ENCODE measurements at regions not wholly inside any gene's neighbourhood (a gene's known extent, or its start where the extent isn't known, plus 50 kb on each side); places are given as distances from the start of the nearest gene placed in this dataset.

DNA sequence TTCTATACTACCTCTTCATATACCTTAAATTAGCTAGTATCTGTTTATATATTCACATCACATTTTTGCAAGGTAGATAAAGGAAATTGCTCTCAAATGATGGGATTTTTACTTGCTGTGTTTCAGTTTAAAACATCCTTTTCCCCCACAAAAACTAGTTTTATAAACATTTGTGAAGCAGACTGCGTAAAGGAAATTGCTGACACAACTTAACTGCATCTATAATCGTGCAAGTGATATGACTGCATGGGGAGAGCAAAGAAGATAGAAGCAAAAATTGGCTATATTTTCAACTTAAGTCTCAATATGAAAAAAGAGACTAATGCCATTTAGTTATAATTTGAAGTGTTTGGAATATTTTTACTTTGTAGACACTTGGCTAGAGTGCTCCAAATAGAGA lies 385.2 kb downstream of the C4orf33 start:
- DNase-seq (ENCODE audit: low read depth), result no peak
- no peaks in the 10 kb centered on the region for H3K4me1 ChIP-seq (ENCODE audit: control insufficient read depth, insufficient read depth, low read length)
- H3K27me3 ChIP-seq (replicated peaks; ENCODE audit: control insufficient read depth, insufficient read depth, low read length), result no peaks in the 10 kb centered on the region
- H3K9me3 ChIP-seq (ENCODE audit: control insufficient read depth, low read length), result peaks cover 3% of the 10 kb centered on the region
- H3K36me3 ChIP-seq (ENCODE audit: control insufficient read depth, insufficient read depth, low read length, severe bottlenecking), result no peaks in the 10 kb centered on the region
- no peak overlapping the region for H3K9ac ChIP-seq (ENCODE audit: low read length)
- H3K4me3 ChIP-seq (ENCODE audit: low read length), result no peak overlapping the region

DNA sequence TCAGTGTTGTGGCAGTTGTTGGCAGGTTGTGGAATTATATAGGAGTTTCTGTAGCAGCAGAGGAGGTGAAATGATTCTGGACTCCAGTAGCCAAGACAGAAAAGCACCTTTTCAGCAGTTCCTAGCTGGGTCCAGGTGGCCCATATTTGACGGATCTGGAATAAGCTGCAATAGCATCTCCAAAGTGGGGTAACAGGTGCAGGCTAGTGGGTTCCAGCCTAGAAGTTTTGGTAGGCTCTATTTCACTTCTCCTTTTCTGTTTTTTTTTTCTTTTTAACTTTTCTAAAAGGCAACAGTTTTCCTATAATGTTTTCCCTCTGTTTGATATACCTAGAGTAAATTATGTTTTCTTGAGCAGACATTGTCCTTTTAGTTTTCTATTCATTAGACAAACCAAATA lies 392.5 kb downstream of the C4orf33 start:
- H3K27me3 ChIP-seq (replicated peaks; ENCODE audit: control insufficient read depth, insufficient read depth, low read length), result no peaks in the 10 kb centered on the region
- H3K36me3 ChIP-seq (ENCODE audit: control insufficient read depth, insufficient read depth, low read length, severe bottlenecking), result no peaks in the 10 kb centered on the region
- no peak for DNase-seq (ENCODE audit: low read depth)
- no peaks in the 10 kb centered on the region for H3K4me1 ChIP-seq (ENCODE audit: control insufficient read depth, insufficient read depth, low read length)
- H3K9ac ChIP-seq (ENCODE audit: low read length), result no peak overlapping the region
- H3K9me3 ChIP-seq (ENCODE audit: control insufficient read depth, low read length), result no peaks in the 10 kb centered on the region
- H3K4me3 ChIP-seq (ENCODE audit: low read length), result no peak overlapping the region

DNA sequence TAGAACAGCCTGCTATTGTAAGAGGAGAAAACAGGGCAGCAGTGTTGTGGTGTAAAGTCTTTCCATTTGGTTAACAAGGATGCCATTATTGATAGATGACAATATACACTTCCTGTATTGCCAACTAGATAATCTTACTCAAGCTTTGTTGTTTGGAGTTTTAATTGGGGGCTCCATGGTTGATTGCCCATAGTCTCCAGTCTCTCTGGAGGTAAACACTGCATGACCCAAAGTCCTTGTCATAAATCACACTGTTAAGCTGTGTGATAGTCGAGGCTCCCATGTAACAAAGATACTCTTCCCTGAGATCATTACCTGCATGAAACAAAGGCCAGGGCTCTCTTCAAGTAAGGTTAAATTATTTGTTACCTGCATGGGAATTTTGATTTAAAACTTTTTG lies 394.6 kb downstream of the C4orf33 start:
- Histone ChIP-seq H3K36me3 (ENCODE audit: control insufficient read depth, insufficient read depth, low read length, severe bottlenecking) (no peaks in the 10 kb centered on the region), H3K9ac (ENCODE audit: low read length) (no peak overlapping the region)

DNA sequence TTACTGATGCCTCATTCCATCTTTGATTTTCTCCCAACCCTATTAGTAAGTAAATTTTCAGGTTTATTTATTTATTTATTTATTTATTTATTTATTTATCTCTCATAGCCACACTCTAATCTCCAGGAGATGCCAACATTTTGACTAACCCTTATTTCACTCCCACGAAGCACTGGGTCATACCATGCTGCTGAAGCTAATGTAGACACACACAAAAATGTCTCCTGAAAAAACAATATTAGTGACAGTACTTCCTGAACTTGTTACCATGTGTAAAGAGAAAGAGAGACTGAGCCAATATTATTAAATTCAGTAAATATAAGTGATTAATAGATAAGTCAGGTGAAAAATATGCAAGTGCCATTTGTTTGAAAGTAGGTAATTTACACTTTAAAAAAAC lies 402.7 kb downstream of the C4orf33 start:
- DNase-seq (ENCODE audit: low read depth), result no peak
- Histone ChIP-seq H3K36me3 (ENCODE audit: control insufficient read depth, insufficient read depth, low read length, severe bottlenecking) (no peaks in the 10 kb centered on the region), H3K4me3 (ENCODE audit: low read length) (no peak overlapping the region), H3K9ac (ENCODE audit: low read length) (no peak overlapping the region), H3K9me3 (ENCODE audit: control insufficient read depth, low read length) (no peaks in the 10 kb centered on the region), H3K4me1 (ENCODE audit: control insufficient read depth, insufficient read depth, low read length) (no peaks in the 10 kb centered on the region), H3K27me3 (replicated peaks; ENCODE audit: control insufficient read depth, insufficient read depth, low read length) (no peaks in the 10 kb centered on the region)

More for the DNA sequence above, 394.6 kb downstream of the C4orf33 start:
- DNase-seq (ENCODE audit: low read depth), result no peak
- Histone ChIP-seq H3K27me3 (replicated peaks; ENCODE audit: control insufficient read depth, insufficient read depth, low read length) (no peaks in the 10 kb centered on the region), H3K4me3 (ENCODE audit: low read length) (no peak overlapping the region), H3K9me3 (ENCODE audit: control insufficient read depth, low read length) (no peaks in the 10 kb centered on the region), H3K4me1 (ENCODE audit: control insufficient read depth, insufficient read depth, low read length) (no peaks in the 10 kb centered on the region)

DNA sequence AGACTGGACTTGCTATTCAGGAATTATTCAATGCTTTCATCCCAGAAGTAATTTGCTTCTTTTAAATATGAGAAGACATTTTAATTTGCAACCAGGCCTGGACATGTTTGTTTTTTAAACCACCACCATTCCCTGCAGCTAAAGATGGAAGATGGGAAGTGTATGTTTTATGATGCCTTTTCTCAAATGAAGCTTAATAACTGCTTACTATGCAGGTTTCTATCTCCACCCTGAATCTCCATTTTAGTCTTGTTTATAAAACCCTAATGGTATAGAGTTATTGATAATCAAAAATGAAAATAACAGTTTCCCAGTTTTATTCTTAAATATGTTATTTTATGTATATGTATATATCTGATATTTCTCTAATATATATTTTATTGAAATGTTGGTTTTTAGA lies 418.9 kb downstream of the C4orf33 start:
- Histone ChIP-seq H3K4me1 (ENCODE audit: control insufficient read depth, insufficient read depth, low read length) (no peaks in the 10 kb centered on the region), H3K27me3 (replicated peaks; ENCODE audit: control insufficient read depth, insufficient read depth, low read length) (no peaks in the 10 kb centered on the region), H3K4me3 (ENCODE audit: low read length) (no peak overlapping the region), H3K36me3 (ENCODE audit: control insufficient read depth, insufficient read depth, low read length, severe bottlenecking) (no peaks in the 10 kb centered on the region), H3K9me3 (ENCODE audit: control insufficient read depth, low read length) (no peaks in the 10 kb centered on the region), H3K9ac (ENCODE audit: low read length) (no peak overlapping the region)
- DNase-seq (ENCODE audit: low read depth), result no peak

DNA sequence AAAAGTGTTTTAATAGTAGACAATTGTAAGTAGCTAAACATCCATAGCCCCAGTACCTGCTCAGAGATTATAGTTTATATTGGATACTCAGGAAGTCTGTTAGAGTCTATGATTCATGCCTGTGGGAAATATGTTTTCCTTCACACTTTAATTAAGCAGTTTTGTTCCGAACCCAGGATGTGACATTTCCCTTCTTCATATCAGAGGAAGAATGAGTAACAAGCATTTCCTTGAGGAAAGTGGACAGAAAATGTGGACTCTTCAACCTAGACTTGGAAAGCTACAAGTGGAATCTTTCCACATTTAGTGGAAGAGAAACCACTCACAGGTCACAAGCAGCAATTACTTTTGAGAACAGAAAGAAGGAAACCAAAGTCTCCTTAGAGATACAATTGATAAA lies 419.4 kb downstream of the C4orf33 start:
- H3K36me3 ChIP-seq (ENCODE audit: control insufficient read depth, insufficient read depth, low read length, severe bottlenecking), result no peaks in the 10 kb centered on the region
- no peak for DNase-seq (ENCODE audit: low read depth)
- no peaks in the 10 kb centered on the region for H3K27me3 ChIP-seq (replicated peaks; ENCODE audit: control insufficient read depth, insufficient read depth, low read length)
- H3K4me1 ChIP-seq (ENCODE audit: control insufficient read depth, insufficient read depth, low read length), result no peaks in the 10 kb centered on the region
- H3K9ac ChIP-seq (ENCODE audit: low read length), result no peak overlapping the region
- H3K4me3 ChIP-seq (ENCODE audit: low read length), result no peak overlapping the region
- no peaks in the 10 kb centered on the region for H3K9me3 ChIP-seq (ENCODE audit: control insufficient read depth, low read length)

DNA sequence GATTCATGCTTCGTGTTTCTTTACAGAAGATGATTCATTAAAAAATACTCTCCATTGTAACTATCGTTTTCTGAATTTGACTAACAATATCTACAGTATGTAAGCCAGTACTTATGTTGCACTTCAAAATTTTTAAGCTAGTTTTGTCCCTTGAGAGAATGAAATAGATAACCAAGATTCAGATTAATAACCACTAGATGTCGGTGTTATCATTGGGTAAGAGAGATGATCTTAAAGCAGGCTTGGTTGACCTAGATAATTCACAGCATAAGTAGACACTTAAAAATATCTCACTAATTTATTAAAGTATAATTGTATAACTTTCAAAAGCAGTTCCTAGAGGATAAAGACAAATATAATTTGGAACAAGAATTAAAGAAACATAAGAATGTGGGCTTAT lies 430.9 kb downstream of the C4orf33 start:
- Histone ChIP-seq H3K4me3 (ENCODE audit: low read length) (no peak overlapping the region), H3K27me3 (replicated peaks; ENCODE audit: control insufficient read depth, insufficient read depth, low read length) (no peaks in the 10 kb centered on the region), H3K36me3 (ENCODE audit: control insufficient read depth, insufficient read depth, low read length, severe bottlenecking) (no peaks in the 10 kb centered on the region), H3K9ac (ENCODE audit: low read length) (no peak overlapping the region), H3K4me1 (ENCODE audit: control insufficient read depth, insufficient read depth, low read length) (no peaks in the 10 kb centered on the region), H3K9me3 (ENCODE audit: control insufficient read depth, low read length) (no peaks in the 10 kb centered on the region)
- DNase-seq (ENCODE audit: low read depth), result peak; percentile 34

DNA sequence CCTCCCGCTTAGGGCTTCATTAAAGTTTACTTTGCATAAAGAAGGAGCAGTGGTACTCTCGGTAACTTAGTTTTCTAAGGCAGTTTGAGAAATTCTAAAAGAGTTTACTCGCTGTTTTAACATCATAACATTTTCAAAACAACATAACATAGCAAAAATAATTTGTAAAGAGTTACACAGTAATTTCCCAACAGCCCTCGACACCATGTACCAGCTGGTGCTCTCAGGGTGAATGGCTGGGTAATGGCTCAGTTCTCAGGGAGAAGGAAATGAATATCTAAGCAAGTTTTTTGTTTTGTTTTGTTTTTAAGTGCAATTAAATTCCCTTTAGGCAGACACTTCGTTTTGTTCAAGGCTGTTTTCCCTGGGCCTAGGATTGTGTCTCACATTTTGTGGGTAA lies 435.3 kb downstream of the C4orf33 start:
- H3K9me3 ChIP-seq (ENCODE audit: control insufficient read depth, low read length), result no peaks in the 10 kb centered on the region
- DNase-seq (ENCODE audit: low read depth), result no peak
- no peak overlapping the region for H3K9ac ChIP-seq (ENCODE audit: low read length)
- no peak overlapping the region for H3K4me3 ChIP-seq (ENCODE audit: low read length)
- no peaks in the 10 kb centered on the region for H3K36me3 ChIP-seq (ENCODE audit: control insufficient read depth, insufficient read depth, low read length, severe bottlenecking)
- peaks cover 2% of the 10 kb centered on the region for H3K4me1 ChIP-seq (ENCODE audit: control insufficient read depth, insufficient read depth, low read length)
- H3K27me3 ChIP-seq (replicated peaks; ENCODE audit: control insufficient read depth, insufficient read depth, low read length), result no peaks in the 10 kb centered on the region

DNA sequence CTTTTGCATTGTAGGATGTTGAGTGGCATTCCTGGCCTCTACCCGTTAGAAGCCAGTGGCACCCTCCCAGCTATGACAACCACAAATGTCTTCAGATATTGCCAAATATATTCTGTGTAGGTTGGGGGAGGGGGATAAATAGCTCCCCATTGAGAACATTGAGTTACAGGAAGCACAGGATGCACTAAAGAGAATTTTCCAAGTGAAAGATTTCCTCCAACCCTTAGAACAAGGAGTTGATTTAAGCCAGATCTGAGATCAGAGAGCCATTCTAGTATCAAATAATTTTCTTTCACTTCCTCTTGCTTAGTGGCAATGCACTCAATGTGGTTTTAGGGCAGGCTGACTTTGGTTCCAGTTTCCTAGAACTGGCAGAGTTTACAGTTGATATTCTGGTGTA lies 436.6 kb downstream of the C4orf33 start:
- Histone ChIP-seq H3K36me3 (ENCODE audit: control insufficient read depth, insufficient read depth, low read length, severe bottlenecking) (no peaks in the 10 kb centered on the region), H3K4me1 (ENCODE audit: control insufficient read depth, insufficient read depth, low read length) (peaks cover 2% of the 10 kb centered on the region), H3K4me3 (ENCODE audit: low read length) (no peak overlapping the region), H3K9ac (ENCODE audit: low read length) (no peak overlapping the region), H3K27me3 (replicated peaks; ENCODE audit: control insufficient read depth, insufficient read depth, low read length) (no peaks in the 10 kb centered on the region), H3K9me3 (ENCODE audit: control insufficient read depth, low read length) (no peaks in the 10 kb centered on the region)
- DNase-seq (ENCODE audit: low read depth), result no peak

DNA sequence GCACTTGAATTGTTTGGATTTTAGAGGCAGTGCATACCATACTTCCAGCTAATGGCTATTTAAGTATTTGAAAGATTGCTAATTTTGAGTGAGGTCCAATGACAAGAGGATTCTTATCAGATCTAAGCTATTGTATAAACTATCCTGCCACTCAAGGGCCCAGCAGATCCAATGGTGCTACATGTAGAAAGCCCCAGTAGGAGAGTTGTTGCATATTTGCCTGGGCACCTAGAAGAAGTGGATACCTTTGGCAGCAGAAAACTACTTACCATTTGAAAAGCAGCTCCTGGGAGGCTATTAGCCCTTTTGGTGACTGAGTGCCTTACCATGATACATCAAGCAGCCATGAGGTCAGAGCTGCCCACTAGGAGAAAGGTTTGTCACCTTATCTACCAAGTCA lies 447.3 kb downstream of the C4orf33 start:
- Histone ChIP-seq H3K9me3 (ENCODE audit: control insufficient read depth, low read length) (no peaks in the 10 kb centered on the region), H3K36me3 (ENCODE audit: control insufficient read depth, insufficient read depth, low read length, severe bottlenecking) (no peaks in the 10 kb centered on the region), H3K4me1 (ENCODE audit: control insufficient read depth, insufficient read depth, low read length) (peaks cover 6% of the 10 kb centered on the region), H3K9ac (ENCODE audit: low read length) (no peak overlapping the region), H3K4me3 (ENCODE audit: low read length) (no peak overlapping the region), H3K27me3 (replicated peaks; ENCODE audit: control insufficient read depth, insufficient read depth, low read length) (no peaks in the 10 kb centered on the region)
- DNase-seq (ENCODE audit: low read depth), result no peak

DNA sequence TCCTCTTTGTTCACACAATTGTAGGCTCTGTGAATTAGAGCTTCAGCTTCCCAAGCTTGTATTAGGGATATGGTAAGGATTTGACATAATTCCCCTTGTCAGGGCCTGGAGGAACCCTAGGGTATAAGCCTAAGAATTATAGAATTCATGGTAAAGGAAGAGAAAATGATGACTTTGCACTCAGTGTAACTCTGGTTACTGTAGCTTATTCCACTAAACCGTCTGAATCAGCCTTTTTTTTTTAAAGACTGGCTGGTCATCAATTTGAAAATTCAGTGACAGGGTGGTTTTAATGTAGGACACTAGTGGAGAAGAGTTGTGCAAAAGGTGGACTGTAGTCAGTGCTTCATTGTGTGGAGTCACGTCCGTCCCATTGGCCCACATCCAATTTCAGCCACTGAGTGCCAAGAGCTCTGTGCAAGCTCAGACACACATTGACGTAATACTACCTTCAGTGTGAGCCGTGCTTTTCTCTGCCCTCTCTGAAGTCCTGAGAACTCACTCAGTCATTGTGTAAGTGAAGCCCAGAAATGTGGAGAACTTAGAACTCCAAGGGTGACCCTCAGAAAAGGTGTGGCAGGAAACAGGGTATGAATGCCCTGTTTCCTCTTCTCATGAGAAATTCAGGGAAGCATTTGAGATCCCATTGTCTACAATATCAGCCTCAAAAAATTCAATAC lies 449.8 kb downstream of the C4orf33 start:
- Histone ChIP-seq H3K27me3 (replicated peaks; ENCODE audit: control insufficient read depth, insufficient read depth, low read length) (no peaks in the 10 kb centered on the region), H3K36me3 (ENCODE audit: control insufficient read depth, insufficient read depth, low read length, severe bottlenecking) (no peaks in the 10 kb centered on the region), H3K9me3 (ENCODE audit: control insufficient read depth, low read length) (no peaks in the 10 kb centered on the region)

DNA sequence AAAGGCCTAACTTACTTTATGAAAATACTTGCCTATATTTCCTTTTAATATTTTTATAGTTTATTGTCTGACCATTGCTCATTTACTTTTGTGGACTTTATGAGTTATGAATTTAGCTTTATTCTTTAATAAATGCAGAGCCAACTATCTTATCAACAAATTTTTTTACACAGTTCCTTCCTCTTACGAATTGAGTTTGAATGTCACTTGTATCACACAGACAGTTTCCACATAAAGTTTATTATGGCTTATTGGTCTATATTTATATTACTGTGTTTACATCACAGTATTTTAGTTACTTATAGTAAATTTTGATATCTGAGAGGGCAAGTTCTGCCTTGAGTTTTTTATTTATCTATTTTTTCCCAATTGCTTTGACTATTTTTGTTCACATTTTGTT lies 450.6 kb downstream of the C4orf33 start:
- no peaks in the 10 kb centered on the region for H3K27me3 ChIP-seq (replicated peaks; ENCODE audit: control insufficient read depth, insufficient read depth, low read length)
- DNase-seq (ENCODE audit: low read depth), result no peak
- no peaks in the 10 kb centered on the region for H3K9me3 ChIP-seq (ENCODE audit: control insufficient read depth, low read length)
- no peak overlapping the region for H3K9ac ChIP-seq (ENCODE audit: low read length)
- H3K4me3 ChIP-seq (ENCODE audit: low read length), result no peak overlapping the region
- peaks cover 6% of the 10 kb centered on the region for H3K4me1 ChIP-seq (ENCODE audit: control insufficient read depth, insufficient read depth, low read length)
- no peaks in the 10 kb centered on the region for H3K36me3 ChIP-seq (ENCODE audit: control insufficient read depth, insufficient read depth, low read length, severe bottlenecking)

More for the DNA sequence above, 449.8 kb downstream of the C4orf33 start:
- peak; percentile 50 for DNase-seq (ENCODE audit: low read depth)
- H3K9ac ChIP-seq (ENCODE audit: low read length), result no peak overlapping the region
- H3K4me3 ChIP-seq (ENCODE audit: low read length), result no peak overlapping the region
- peaks cover 6% of the 10 kb centered on the region for H3K4me1 ChIP-seq (ENCODE audit: control insufficient read depth, insufficient read depth, low read length)

All from adipocyte (in vitro differentiated cells).